ENCODE measurements at regions not wholly inside any gene's neighbourhood (a gene's known extent, or its start where the extent isn't known, plus 50 kb on each side); places are given as distances from the start of the nearest gene placed in this dataset.
"Not testable (repeated sequence)": the region's sequence is repeated elsewhere in the genome, so short reads cannot be mapped to it uniquely, and the experiment has no call there.

DNA sequence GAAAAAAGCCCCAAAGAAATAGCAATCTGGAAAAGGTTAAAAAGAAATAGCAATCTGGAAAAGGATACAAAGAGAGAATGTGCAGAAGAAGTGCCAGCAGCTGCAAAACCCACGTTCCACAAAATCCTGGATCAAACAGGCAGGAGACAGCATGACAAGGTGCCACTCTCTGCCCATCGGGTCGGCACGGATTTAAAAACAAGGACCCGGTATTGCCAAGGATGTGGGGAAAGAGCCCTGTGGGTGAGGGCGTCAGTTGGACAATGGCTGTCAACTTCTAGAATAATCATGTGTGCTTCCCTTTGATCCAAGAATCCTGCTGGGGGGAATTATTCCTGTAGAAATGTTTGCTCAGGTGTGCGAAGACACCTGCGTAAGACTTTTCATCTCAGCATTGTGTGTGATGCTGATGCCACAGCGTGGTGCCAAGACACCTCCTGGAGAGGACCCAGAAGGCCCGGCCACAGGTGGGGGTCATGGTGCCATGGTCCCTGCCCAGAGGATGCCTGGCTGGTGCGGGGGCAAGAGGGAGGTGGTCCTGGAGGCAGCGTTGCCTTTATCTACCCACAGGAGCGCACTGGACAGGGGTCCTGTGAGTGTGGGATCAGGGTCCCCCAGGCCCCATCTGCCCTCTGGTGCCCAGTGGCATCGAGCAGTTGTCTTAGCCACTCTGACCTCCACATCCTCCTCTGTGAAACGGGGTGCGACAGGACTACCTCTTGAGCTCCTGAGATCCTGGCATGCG, 100.3 kb downstream of the TNFRSF13B start:
- H3K27ac ChIP-seq; DNase-seq (ENCODE audit: low read depth, low spot score): not testable (repeated sequence)

DNA sequence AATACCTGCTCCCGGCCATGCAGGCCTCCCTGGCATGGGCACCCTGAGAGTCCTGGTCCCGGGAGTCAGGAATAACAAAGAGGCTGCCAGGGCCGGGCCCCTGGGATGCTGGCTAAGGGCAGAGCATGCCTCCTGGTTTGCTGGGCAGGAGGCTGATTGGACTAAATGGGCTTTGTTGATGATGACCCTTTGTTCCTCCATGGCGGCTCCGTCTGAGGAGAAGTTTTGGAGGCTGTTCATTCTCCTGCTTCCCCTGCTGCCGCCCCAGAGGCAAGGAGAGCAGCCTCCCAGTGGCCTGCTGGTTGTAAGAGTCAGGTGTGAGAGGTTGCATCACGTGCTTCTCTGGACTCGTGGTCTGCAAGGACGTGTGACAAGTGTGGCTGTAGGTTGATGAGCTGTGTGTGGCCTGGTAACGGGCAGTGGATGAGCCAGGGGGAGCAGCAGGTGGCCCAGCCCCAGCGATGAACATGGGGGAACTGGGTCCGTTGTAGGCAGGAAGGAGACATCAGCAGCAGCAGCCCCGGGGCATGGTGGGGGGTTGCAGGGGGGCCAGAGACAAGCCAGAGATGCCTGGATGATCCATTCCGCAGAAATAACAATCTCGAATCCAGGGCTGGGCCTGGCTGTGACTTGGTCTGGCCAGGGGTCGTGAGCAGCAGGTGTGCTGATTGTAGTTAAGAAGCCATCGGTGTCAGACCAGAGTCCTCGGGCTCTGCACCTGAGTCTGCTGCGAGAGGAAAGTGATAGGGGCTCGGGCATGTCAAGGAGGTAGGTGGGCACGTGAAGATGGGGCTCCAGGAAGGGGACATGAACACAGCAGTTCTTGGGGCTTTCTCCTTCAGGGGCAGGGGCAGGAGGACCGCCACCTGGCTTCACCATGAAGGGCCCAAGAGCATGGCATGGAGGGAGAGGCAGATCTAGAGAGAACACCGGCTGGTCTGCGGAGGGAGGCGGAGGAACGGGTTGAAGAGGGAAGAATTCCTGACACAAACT, 101.4 kb downstream of the TNFRSF13B start:
- no peak overlapping the region for H3K27ac ChIP-seq
- DNase-seq (ENCODE audit: low read depth, low spot score) = no peak

DNA sequence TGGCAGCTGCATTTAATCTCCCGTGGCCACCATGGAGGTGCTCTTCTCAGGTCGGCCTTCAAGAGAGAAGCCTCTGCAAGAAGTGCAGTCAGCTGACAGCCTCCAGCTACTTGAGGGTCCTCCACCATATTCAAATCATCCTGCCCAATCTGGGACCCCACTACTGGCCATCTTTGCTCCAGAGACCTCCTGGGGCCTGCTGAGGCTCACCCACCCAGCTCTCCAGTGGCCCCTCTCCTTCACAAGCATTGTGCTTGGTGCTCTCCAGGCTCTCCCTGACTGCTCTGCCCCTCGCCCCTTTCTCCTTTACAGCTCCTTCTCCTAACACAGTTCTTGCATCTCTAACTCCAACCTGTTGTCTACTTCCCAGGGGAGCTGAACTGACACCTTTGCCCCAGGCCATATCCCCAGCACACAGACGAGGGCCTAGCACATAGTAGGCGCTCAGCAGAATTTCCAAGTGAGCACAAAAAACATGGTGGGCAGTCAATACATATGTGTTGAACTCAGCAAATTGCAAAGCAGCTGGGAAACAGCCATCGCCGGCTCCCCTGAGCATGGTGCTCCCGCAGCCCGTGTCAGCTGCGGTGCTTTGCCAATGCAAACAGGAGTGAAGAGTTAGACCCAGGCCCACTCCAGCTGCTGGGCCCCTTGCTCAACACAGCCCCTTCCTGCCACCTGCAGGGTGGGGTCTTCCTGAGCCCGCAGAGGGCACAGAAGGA, 102.2 kb downstream of the TNFRSF13B start:
- not testable (repeated sequence) for H3K27ac ChIP-seq; DNase-seq (ENCODE audit: low read depth, low spot score)

DNA sequence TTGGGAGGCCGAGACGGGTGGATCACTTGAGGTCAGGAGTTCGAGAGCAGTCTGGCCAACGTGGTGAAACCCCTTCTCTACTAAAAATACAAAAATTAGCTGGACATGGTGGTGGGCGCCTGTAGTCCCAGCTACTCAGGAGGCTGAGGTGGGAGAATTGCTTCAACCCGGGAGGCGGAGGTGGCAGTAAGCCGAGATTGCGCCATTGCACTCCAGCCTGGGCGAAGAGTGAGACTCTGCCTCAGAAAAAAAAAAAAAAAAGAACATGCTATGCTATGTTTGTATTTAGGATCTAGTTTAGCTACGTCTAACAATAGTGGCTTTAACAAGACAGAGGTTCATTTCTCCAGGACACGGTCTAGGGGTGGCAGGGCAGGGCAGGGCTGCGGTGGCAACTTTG, 103.3 kb downstream of the TNFRSF13B start:
- not testable (repeated sequence) for H3K27ac ChIP-seq; DNase-seq (ENCODE audit: low read depth, low spot score)

DNA sequence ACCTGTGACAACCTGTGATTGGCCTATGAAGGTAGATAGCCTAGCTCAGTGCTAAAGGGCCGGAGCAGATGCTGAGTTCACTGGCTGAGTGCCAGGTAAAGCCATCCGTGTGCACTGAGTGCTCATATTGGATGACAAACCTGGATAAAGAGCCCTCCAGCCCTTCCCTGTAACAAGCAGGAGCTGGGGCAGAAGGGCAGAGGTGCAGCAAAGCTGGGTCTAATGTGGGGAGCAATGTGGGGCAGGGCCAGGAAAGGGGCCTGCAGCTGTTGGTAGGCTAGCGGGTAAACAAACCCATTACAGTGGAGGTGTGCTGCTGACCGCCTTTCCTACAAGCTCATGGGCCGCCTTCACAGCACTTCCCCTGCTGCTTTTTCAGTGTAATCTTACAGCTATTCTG, 104.4 kb downstream of the TNFRSF13B start:
- H3K27ac ChIP-seq; DNase-seq (ENCODE audit: low read depth, low spot score): not testable (repeated sequence)

DNA sequence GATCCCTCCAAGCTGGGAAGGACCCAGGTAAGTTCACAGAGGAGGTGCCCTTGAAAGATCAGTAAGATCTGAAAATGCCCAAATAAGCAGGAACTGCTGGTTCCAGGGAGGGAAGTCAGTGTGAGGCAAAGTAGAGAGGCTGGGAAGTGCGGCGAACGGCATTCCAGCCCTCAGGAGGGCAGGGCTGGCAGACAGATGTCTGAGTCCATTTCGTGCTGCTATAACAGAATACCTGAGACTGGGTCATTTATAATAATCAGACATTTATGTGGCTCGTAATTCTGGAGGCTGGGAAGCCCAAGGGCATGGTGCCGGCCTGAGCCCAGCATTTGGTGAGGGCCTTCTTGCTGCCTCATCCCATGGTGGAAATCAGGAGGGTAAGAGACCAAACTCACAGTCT, 105.1 kb downstream of the TNFRSF13B start:
- not testable (repeated sequence) for H3K27ac ChIP-seq; DNase-seq (ENCODE audit: low read depth, low spot score)

DNA sequence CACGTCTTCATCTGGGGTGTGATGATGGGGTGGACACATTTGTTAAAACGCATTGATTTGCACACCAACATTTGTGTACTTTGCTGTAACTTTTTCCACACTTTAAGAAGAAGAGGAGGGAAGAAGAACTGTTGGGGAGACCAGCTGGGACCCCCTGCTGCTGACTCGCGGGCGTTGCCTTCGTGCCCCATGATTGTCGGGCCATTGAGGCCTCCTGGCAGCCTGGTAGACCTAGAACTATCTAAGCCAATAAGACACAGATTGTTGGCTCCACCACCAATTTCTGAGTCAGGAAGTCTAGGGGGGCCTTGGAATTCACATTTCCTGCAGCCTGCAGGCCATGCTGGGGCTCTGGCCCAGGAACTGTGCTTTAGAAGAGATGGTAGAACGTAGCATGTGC, 105.5 kb downstream of the TNFRSF13B start:
- H3K27ac ChIP-seq = peak overlapping the region; percentile 20
- no peak for DNase-seq (ENCODE audit: low read depth, low spot score)

DNA sequence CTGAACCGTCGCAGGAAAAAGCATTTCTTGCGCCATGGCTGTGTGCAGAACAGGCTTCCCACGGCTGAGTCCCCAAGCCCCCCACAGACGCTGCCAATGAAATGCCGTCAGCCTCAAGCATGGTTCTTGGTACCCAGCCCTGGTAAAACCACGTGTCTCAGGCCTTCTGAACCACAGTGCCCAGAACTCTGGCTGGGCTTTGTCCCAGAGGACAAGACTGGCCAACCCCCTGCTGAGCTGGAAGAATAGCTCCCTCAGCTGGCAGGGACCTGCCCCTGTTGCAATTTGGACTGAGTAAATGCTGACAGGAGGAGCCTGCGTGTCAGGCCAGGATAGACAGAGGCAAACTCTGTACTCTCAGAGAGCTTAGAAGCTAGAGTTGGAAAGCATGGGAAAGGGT, 106.2 kb downstream of the TNFRSF13B start:
- not testable (repeated sequence) for DNase-seq (ENCODE audit: low read depth, low spot score)

DNA sequence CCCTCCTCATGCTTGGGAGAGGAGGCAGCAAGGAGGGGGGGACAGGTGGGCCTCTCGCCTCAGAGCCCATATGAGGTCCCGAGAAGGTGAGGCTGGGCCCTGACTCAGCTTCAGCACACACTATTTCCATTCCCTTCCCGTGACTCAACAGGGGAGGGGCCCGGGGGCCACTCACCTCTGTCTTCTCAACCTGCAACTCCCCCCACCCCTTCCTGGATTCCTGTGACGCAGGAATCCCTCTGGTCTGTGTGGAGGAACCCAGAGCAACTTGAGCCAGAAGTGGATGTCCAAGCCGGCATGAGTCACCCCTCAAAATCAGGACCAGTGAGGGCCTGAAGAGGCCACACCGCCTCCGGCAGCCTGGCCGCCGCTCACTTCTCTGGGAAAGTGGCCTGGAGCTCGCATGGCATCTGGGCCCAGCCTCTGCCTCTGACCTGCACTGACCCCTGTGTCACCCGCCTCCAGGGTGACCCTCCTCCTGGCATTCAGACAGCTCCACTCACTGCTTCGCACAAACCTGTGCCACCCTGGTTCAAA, 106.8 kb downstream of the TNFRSF13B start:
- H3K27ac ChIP-seq; DNase-seq (ENCODE audit: low read depth, low spot score): not testable (repeated sequence)

More for the DNA sequence above, 106.2 kb downstream of the TNFRSF13B start:
- peak overlapping the region; percentile 20 for H3K27ac ChIP-seq

DNA sequence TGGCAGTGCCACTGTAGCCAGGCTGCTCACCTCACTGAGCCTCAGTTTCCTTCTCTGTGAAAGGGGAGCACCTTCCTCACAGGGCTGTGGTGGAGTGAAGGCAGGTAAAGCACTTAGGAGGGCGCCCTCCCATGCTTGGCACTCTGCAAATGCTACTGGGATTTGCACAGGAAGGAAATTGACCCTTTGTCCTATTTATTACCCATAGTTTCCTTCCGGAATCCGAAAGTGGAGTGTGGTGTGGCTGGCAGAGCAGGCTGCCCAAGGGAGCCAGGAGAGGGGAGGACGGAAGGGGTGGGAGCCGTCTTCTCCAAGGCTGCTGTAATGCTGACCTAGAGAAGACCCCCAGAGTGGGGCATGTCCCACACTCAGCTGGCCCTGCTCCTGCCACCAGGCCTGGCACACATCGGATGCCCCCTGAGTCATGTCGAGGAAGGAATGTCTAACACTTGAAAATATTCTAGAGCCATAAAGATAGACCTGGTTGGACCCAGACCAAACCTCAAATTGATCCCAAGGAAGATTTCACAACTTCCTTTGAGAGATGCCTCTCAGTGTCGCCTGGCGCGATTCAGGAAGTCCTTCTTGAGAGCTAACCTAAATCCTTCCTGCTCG, 107.3 kb downstream of the TNFRSF13B start:
- not testable (repeated sequence) for DNase-seq (ENCODE audit: low read depth, low spot score); H3K27ac ChIP-seq

DNA sequence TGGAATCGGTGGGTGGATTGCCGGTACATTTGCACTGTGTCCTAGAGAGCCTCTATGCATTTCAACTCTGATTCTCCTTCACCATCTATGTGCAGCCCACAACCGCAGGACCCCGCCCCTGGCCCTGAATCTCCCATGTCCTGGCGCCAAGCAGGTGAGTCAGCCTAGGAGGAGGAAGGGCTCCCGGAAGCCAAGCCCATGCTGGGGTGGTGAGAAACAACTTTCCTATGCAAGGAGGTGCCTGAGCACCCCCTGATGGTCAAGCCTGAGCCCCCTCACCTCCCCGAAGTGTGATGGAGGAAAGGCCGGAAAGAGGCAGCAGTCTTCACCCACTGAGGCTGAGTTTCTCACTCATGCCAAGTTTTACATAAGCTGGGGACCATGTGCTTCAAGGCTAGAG, 110.8 kb downstream of the TNFRSF13B start:
- DNase-seq (ENCODE audit: low read depth, low spot score) = peak; percentile 6
- not testable (repeated sequence) for H3K27ac ChIP-seq

DNA sequence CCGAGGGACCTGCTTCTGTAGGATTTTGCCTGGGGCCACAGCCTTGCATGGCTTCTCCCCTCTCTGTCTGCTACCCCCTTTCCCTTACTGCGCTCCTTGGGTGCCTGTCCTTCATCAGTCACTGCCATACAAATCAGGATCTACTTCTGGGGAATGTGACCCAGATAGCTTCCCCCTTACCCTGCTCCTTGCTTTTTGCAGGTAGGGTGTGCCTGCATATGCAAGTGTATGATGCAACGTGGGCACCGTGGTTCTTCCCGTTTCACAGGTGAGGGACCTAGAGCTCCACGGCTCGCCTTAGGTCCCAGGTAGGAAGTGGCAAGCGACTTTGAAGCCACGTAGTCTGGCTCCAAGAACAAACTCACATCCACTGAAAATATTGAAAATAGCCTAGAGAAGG, 111.5 kb downstream of the TNFRSF13B start:
- not testable (repeated sequence) for H3K27ac ChIP-seq; DNase-seq (ENCODE audit: low read depth, low spot score)

DNA sequence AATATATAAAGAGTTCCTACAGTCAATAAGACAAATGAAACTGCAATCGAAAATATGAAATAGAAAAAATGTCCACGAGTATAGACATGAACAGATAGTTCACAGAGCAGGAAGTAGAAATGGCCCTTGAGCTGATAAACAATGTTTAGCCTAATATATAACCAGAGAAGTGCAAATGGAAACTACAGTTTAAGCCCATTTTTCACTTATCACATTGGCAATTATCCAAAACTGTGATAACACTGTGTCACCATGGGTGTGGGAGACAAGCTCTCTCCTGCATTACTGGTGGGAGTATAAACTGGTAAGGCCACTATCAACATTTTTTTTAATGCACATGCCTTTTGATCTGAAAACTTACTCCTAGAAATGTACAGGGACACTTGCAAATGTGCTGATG, 112.4 kb downstream of the TNFRSF13B start:
- not testable (repeated sequence) for H3K27ac ChIP-seq; DNase-seq (ENCODE audit: low read depth, low spot score)

DNA sequence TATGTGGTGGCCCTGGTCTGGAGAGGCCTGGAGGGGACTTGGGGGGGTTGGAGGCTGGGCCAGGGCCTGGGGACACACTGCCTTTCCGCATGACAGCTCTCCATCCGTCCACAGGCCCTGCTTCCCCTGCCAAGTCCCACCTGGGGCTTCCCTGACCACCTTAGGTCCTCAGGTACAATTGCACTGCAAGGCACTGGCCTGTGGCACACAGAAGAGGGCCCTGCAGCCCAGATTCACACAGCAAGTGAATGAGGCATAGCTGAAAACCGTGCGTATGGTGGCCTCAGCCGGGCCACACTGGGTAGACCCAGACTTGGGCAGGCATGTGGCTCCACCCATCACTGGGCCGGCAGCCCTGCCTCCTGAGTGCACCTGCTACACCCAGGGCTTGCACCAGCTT, 114.2 kb downstream of the TNFRSF13B start:
- not testable (repeated sequence) for H3K27ac ChIP-seq; DNase-seq (ENCODE audit: low read depth, low spot score)

DNA sequence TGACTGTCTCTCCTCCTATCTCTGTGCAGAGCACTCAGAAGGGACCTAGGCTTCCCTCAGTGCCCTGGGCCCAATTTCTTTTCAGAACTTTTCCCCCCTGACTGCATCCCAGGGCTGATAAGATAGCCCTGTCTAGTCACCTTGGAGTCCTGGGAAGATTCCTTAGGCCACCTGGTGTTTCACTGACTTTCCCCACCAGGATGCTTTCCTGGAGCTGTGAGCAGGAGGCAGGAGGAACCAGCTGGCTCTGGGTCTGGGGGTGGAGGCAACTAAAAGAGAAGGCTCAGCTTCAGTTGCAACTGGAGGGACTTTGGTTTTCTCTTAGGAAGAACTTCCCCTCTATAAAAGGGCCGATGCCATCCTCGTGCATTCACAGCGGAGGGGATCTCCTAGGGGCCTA, 115.1 kb downstream of the TNFRSF13B start:
- H3K27ac ChIP-seq; DNase-seq (ENCODE audit: low read depth, low spot score): not testable (repeated sequence)

DNA sequence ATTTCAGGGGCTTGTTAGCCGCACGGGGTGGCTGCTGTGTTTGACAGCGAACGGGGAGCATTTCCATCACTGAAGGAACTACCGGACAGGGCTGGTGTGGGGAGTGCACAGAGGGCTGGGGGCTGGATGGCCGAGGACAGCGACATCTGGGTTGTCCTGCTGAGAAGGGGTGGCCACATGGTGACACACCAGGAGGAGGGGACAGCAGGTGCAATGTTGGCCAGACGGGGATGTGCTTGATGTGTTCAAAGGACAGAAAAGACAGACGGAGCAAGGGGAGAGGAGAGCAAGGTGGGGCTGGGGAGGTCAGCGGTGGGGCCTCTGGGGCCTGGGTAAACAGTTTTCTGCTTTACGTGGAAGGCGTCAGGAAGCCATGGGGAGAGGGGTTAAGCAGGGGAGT, 115.7 kb downstream of the TNFRSF13B start:
- H3K27ac ChIP-seq; DNase-seq (ENCODE audit: low read depth, low spot score): not testable (repeated sequence)

DNA sequence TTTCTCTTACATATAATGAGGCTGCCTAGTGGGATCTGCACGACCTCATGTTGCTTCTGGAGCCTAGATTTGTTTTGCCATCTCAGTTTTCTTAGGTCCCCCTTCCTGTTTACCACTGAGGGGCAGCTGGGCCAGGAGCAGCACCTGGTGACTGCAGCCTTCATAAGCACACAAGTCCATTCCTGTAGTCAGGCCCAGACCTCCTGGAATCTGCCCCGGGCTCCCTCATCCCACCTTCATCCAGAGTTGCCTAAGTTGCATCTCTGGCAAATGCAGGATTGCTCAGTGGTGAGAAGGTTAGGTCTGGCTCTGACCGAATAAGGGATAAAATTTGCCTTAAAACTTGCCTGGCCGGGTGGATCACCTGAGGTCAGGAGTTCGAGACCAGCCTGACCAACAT, 117.3 kb downstream of the TNFRSF13B start:
- H3K27ac ChIP-seq; DNase-seq (ENCODE audit: low read depth, low spot score): not testable (repeated sequence)

DNA sequence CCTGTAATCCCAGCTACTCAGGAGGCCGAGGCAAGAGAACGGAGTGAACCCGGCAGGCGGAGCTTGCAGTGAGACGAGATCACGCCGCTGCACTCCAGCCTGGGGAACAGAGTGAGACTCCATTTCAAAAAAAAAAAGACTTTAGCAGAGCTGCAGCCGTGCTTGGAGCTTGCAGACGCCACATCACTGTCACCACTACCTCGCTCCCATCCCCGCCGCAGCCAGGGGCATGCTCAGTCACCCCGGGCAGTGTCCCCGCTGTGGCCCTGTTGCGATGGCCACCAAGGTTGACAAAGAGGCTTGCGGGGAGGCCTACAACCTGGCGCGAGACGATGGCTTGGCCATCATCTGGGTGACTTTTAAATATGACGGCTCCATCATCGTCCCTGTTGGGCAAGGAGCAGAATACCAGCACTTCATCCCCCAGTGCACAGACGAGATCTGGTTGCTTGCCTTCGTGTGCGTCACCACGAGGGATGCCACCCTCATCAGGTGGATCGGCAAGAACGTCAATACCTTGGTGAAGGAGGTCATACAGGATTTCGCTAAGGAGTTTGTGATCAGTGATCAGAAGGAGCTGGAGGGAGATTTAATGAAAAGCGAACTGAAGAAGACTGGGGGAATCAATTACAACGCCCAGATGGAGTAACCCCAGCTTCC, 118.1 kb downstream of the TNFRSF13B start:
- DNase-seq (ENCODE audit: low read depth, low spot score) = no peak
- no peak overlapping the region for H3K27ac ChIP-seq

DNA sequence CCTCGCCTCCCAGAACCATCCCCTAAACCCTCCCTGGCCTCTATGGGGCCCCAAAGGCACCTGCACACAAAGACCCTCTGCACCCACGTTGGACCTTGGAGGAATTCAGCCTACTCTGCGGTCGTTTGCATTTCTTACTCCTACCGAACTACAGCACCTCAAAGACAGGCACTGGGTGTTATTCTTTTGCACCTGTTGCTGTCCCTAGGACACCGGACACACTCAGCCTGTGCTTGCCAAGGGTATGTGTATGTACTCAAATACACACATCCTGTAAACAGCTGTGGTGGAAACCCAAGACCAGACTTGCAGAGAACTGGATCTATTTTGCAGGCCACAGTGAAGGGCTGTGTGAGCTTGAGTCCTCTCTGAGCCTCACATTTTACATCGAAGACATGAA, 122.1 kb downstream of the TNFRSF13B start:
- not testable (repeated sequence) for H3K27ac ChIP-seq; DNase-seq (ENCODE audit: low read depth, low spot score)

Measured in epithelial cell of prostate (primary cell).